ENCODE measurements at regions not wholly inside any gene's neighbourhood (a gene's known extent, or its start where the extent isn't known, plus 50 kb on each side); places are given as distances from the start of the nearest gene placed in this dataset.

DNA sequence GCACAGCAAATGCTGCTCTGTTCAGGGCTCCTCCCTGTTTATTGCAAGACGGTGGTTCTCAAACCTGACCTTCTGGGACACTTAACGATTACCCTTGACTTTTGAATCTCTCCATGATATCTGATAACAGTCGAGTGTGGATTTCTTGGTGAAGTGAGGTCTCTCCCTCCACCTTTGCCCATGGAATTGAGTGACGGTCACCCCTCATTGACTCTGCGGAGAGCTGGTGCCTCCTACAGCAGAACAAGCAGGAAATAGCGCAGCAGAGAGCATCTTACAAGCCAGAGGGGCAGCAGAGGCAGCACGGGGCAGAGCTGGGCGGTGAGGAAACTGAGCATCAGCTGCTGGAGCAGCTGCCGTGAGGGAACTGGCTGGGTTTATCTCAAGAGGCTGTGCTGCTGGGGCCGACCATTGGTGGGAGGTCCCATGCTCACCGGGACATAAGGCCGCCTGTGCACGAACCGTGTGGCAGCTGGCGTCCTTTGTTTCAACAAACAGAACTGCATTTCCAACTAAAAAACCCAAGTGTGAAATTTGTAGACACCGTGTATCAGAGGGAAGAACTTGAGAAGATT lies 189.8 kb downstream of the MTRR start:
- no peak for DNase-seq (ENCODE audit: extremely low spot score in 2 of 2)
- no peaks in the 10 kb centered on the region for H3K9me3 ChIP-seq
- no peak overlapping the region for H3K4me3 ChIP-seq
- TF ChIP-seq POLR2A (IDR thresholded peaks at IDR 0.05) (no peak), POLR2AphosphoS5 (IDR thresholded peaks at IDR 0.05; ENCODE audit: insufficient read depth in 1 of 2, low read depth in 1 of 2) (no peak), CTCF (IDR thresholded peaks at IDR 0.05) (no peak)
- intact Hi-C loops (cut with DNase I), result no loop called here
- no peaks in the 10 kb centered on the region for H3K27me3 ChIP-seq
- H3K36me3 ChIP-seq, result no peaks in the 10 kb centered on the region
- H3K4me1 ChIP-seq, result no peaks in the 10 kb centered on the region
- H3K27ac ChIP-seq, result no peak overlapping the region

GRCh38 chr5:8059337-8059736 lies 190.4 kb downstream of the MTRR start:
- Histone ChIP-seq H3K9me3 (no peaks in the 10 kb centered on the region), H3K4me1 (no peaks in the 10 kb centered on the region), H3K36me3 (no peaks in the 10 kb centered on the region), H3K27me3 (no peaks in the 10 kb centered on the region), H3K27ac (no peak overlapping the region), H3K4me3 (no peak overlapping the region)
- TF ChIP-seq CTCF (IDR thresholded peaks at IDR 0.05) (no peak), POLR2A (IDR thresholded peaks at IDR 0.05) (no peak), POLR2AphosphoS5 (IDR thresholded peaks at IDR 0.05; ENCODE audit: insufficient read depth in 1 of 2, low read depth in 1 of 2) (no peak)
- intact Hi-C loops (cut with DNase I), result no loop called here
- DNase-seq (ENCODE audit: extremely low spot score in 2 of 2), result no peak

DNA sequence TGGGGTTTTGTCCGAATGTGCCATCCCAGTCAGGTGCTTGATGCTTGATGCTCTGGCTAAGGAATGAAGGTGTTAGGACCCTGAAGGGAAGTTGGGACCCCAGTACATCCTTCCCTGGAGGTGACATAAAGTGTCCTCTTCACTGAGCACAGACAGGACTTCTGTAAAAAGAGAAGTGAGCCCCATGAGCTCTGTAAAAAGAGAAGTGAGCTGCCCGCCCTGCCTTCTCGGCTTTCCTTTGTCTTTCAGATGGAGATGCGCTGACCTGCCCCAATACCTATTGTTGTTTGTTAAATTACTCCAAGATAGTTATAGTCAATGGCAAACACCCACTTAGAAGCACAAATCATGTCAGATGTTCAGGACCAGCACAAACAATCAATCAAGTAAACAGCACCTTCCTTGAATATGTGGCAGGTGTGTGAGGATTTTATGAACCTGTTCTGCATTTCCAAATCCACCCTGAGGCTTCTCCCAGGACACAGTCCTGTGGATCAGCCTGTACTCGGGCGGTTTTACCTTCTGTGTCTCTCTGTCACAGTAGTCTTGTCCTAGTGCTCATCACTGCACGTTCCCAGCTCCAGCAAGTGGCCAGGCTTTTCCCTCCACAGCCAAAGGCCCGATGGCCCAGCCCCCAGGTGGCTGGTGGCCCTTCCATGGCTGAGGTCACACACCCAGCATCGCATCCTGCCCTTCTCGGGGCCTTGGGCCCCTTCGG lies 191.4 kb downstream of the MTRR start:
- no peaks in the 10 kb centered on the region for H3K4me1 ChIP-seq
- DNase-seq (ENCODE audit: extremely low spot score in 2 of 2), result no peak
- no peaks in the 10 kb centered on the region for H3K36me3 ChIP-seq
- no peak overlapping the region for H3K4me3 ChIP-seq
- intact Hi-C loops (cut with DNase I), result no loop called here
- no peaks in the 10 kb centered on the region for H3K9me3 ChIP-seq
- no peak for TF ChIP-seq CTCF (IDR thresholded peaks at IDR 0.05)
- TF ChIP-seq POLR2AphosphoS5 (IDR thresholded peaks at IDR 0.05; ENCODE audit: insufficient read depth in 1 of 2, low read depth in 1 of 2), result no peak
- no peak for TF ChIP-seq POLR2A (IDR thresholded peaks at IDR 0.05)
- H3K27me3 ChIP-seq, result no peaks in the 10 kb centered on the region
- no peak overlapping the region for H3K27ac ChIP-seq

DNA sequence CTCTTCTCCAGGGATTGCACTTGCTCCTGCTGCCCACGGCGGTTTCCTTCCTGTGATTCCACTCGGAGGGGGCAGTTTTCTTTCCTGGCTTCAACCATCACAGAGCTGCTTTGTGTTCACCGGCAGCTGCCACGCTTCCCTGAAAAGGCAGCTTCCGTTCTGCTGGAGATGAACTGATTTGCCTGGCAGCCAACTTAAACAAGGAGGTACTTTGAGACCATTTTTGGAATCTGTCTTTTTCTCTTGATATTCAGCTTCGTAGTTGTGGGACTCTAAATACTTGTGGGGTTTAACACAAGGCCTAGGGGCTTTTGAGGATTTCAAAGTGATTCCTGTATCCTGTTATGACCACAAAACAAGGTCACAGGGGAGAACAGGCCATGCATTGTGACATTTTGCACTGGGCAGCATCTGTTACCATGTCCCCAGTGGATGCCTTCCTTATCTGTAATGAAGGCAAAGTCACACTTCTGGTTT lies 192.0 kb downstream of the MTRR start:
- H3K27me3 ChIP-seq, result no peaks in the 10 kb centered on the region
- no peaks in the 10 kb centered on the region for H3K4me1 ChIP-seq
- H3K36me3 ChIP-seq, result no peaks in the 10 kb centered on the region
- intact Hi-C loops (cut with DNase I), result no loop called here
- H3K27ac ChIP-seq, result no peak overlapping the region
- no peak for DNase-seq (ENCODE audit: extremely low spot score in 2 of 2)
- H3K9me3 ChIP-seq, result no peaks in the 10 kb centered on the region
- TF ChIP-seq CTCF (IDR thresholded peaks at IDR 0.05), result no peak
- H3K4me3 ChIP-seq, result no peak overlapping the region

DNA sequence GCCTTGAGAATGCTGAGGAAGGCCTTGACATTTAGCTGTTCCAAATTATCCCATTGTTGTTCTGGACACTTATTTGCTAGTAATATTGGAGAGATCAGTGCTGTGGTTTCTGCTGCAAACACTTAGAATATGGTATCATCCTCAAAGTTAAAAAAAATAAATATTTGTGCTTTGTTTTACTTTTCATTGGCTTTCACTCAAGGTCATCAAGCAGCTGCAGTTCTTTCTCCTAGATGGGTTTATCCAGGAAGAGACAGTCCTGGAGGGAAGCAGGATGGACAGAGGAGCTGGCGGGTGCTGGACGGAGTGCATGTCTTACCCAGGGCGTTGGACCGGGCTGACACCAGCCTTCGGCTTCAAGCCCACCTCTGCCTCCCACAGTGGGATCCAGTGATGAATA lies 193.6 kb downstream of the MTRR start:
- H3K27ac ChIP-seq, result no peak overlapping the region
- no peak for DNase-seq (ENCODE audit: extremely low spot score in 2 of 2)
- intact Hi-C loops (cut with DNase I), result no loop called here

More for the DNA sequence above, 193.6 kb downstream of the MTRR start:
- TF ChIP-seq POLR2A (IDR thresholded peaks at IDR 0.05) (no peak), POLR2AphosphoS5 (IDR thresholded peaks at IDR 0.05; ENCODE audit: insufficient read depth in 1 of 2, low read depth in 1 of 2) (no peak), CTCF (IDR thresholded peaks at IDR 0.05) (no peak)
- no peaks in the 10 kb centered on the region for H3K36me3 ChIP-seq
- H3K27me3 ChIP-seq, result no peaks in the 10 kb centered on the region
- no peaks in the 10 kb centered on the region for H3K9me3 ChIP-seq
- H3K4me1 ChIP-seq, result no peaks in the 10 kb centered on the region
- no peak overlapping the region for H3K4me3 ChIP-seq
